ENCODE measurements at regions not wholly inside any gene's neighbourhood (a gene's known extent, or its start where the extent isn't known, plus 50 kb on each side); places are given as distances from the start of the nearest gene placed in this dataset.
"Not testable (repeated sequence)": the region's sequence is repeated elsewhere in the genome, so short reads cannot be mapped to it uniquely, and the experiment has no call there.

GRCh38 chr3:75840160-75840559 lies 54.8 kb upstream of the ZNF717 start:
- not testable (repeated sequence) for DNase-seq

GRCh38 chr3:75850301-75851008 lies 65.1 kb upstream of the ZNF717 start:
- DNase-seq: not testable (repeated sequence)

- no peak for DNase-seq
These were observed 77.8 kb upstream of the ZNF717 start for GRCh38 chr3:75863130-75863529.

GRCh38 chr3:75863878-75864277 lies 78.5 kb upstream of the ZNF717 start:
- no peak for DNase-seq

GRCh38 chr3:75883719-75884118 lies 98.4 kb upstream of the ZNF717 start:
- DNase-seq: not testable (repeated sequence)

GRCh38 chr3:75886971-75887526 lies 101.7 kb upstream of the ZNF717 start:
- DNase-seq: peak in 1 of 2 experiments; percentile 2

- no peak for DNase-seq
These were observed 108.9 kb upstream of the ZNF717 start for GRCh38 chr3:75894234-75894633.

GRCh38 chr3:75896265-75896664 lies 110.9 kb upstream of the ZNF717 start:
- DNase-seq: no peak

- not testable (repeated sequence) for DNase-seq
These were observed 116.1 kb upstream of the ZNF717 start for GRCh38 chr3:75901446-75901845.

GRCh38 chr3:75906555-75907112 lies 121.3 kb upstream of the ZNF717 start:
- DNase-seq: no peak

GRCh38 chr3:75913800-75914350 lies 128.5 kb upstream of the ZNF717 start:
- DNase-seq: no peak

- not testable (repeated sequence) for DNase-seq
These were observed 129.4 kb upstream of the ZNF717 start for GRCh38 chr3:75914741-75915140.

- DNase-seq: no peak
These were observed 153.6 kb upstream of the ZNF717 start for GRCh38 chr3:75938921-75939320.

- DNase-seq: no peak
These were observed 166.6 kb upstream of the ZNF717 start for GRCh38 chr3:75951941-75952340.

GRCh38 chr3:75960031-75960430 lies 174.7 kb upstream of the ZNF717 start:
- not testable (repeated sequence) for DNase-seq

GRCh38 chr3:75962054-75962453 lies 176.7 kb upstream of the ZNF717 start:
- not testable (repeated sequence) for DNase-seq

- DNase-seq: no peak
These were observed 181.7 kb upstream of the ZNF717 start for GRCh38 chr3:75967071-75967470.

- DNase-seq: no peak
These were observed 193.3 kb upstream of the ZNF717 start for GRCh38 chr3:75978686-75979085.

GRCh38 chr3:75981401-75981800 lies 196.1 kb upstream of the ZNF717 start:
- no peak for DNase-seq

- DNase-seq: no peak
These were observed 196.8 kb upstream of the ZNF717 start for GRCh38 chr3:75982151-75982550.

GRCh38 chr3:75983111-75983510 lies 197.8 kb upstream of the ZNF717 start:
- no peak for DNase-seq

- no peak for DNase-seq
These were observed 198.4 kb upstream of the ZNF717 start for GRCh38 chr3:75983609-75984290.

GRCh38 chr3:75985432-75985831 lies 200.1 kb upstream of the ZNF717 start:
- no peak for DNase-seq

- DNase-seq: no peak
These were observed 224.9 kb upstream of the ZNF717 start for GRCh38 chr3:76010252-76010651.
